ENCODE measurements at regions not wholly inside any gene's neighbourhood (a gene's known extent, or its start where the extent isn't known, plus 50 kb on each side); places are given as distances from the start of the nearest gene placed in this dataset.

DNA sequence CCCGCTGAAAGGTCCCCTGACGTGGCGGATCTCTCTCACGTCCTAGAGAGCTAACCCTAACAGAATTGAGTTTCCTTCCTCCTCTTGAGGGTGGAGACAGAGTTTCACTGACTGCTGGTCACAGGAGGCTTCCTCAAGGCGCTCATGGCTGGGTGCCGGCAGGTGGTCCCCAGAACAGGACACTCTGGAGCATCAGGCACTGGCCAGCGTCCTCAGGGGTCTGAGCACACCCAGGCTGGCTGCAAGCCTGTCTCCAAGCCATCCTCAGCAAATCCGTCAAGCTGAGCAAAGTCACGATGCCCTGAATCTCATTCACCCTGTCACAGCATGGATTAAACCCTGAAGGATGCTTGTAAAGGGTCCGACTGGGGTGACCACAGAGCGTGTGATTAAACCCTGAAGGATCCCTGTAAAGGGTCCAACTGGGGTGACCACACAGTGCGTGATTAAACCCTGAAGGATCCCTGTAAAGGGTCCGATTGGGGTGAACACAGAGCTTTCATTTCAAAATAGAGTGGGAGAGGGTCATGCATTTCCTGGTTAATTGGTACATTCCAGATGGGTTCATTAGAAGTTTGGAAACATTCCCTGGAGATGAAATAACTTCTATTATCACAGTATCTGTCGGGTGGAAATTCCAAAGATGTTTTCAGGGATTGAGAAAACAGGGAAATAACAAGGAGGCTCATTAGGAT lies 473.0 kb downstream of the BRD1 start:
- intact Hi-C loops (cut with micrococcal nuclease): no loop called here
- peaks cover 15% of the 10 kb centered on the region for H3K27me3 Mint-ChIP-seq
- POLR2A ChIA-PET: no interaction called here

DNA sequence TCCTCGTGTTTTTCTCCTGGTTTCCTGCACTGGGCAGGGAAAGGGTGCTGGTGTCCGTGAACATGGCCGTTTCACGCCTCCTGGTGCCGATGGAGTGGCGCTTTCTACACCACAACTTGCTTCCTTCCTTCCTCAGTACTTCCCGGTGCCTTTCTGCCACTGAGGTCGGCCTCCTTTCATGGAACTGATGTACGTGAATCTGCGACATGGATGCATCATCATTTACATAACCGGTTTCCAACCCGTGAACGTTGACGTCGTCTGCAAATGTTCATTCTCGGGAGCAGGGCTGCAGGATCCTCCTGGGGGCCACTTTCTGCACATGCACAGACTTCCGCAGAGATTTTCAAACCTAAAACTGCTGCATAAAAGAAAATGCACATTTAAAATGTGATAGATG lies 474.4 kb downstream of the BRD1 start:
- H3K4me2 ChIP-seq (replicated peaks; ENCODE audit: low read depth, low read length, poor library complexity, severe bottlenecking): no peak overlapping the region
- no peak for ATAC-seq (ENCODE audit: low read depth)
- H2AFZ ChIP-seq (ENCODE audit: insufficient read depth, low read depth, low read length, poor library complexity, severe bottlenecking): no peak overlapping the region
- H3K9me3 Mint-ChIP-seq (ENCODE audit: insufficient read depth): no peaks in the 10 kb centered on the region
- H3K4me1 Mint-ChIP-seq: no peaks in the 10 kb centered on the region
- no peaks in the 10 kb centered on the region for H3K79me2 ChIP-seq (ENCODE audit: control insufficient read depth, insufficient read depth, low read length)
- H3K4me3 Mint-ChIP-seq: no peak overlapping the region
- 85% methylated on average over 17 of the region's 17 CpGs for WGBS (ENCODE audit: insufficient coverage)
- no peak overlapping the region for H3K27ac ChIP-seq (ENCODE audit: low read length in 2 of 2)
- H3K4me3 ChIP-seq (ENCODE audit: control extremely low read depth in 1 of 5, extremely low read depth in 1 of 5, insufficient read depth in 1 of 5, low read depth in 2 of 5, low read length in 4 of 5): no peak overlapping the region
- H3K9ac ChIP-seq (ENCODE audit: low read length): no peak overlapping the region
- POLR2A ChIA-PET: no interaction called here
- DNase-seq: no peak
- H3K9me3 ChIP-seq (ENCODE audit: control extremely low read depth in 1 of 3, control insufficient read depth in 2 of 3, insufficient read depth in 1 of 3, low read length in 2 of 3): peaks cover 0 to 9% (median 0%) of the 10 kb centered on the region in 3 donors
- no peak overlapping the region for H3K27ac Mint-ChIP-seq
- H3K27me3 ChIP-seq (replicated peaks in 1 of 4; ENCODE audit: control extremely low read depth in 1 of 4, control insufficient read depth in 3 of 4, insufficient read depth in 4 of 4, low read length in 3 of 4): peaks cover 0 to 6% (median 0%) of the 10 kb centered on the region in 4 experiments
- intact Hi-C loops (cut with micrococcal nuclease): no loop called here
- peaks cover 15% of the 10 kb centered on the region for H3K27me3 Mint-ChIP-seq
- CTCF ChIA-PET: no interaction called here
- no peaks in the 10 kb centered on the region for H3K36me3 ChIP-seq (replicated peaks in 1 of 2; ENCODE audit: control extremely low read depth in 1 of 2, control insufficient read depth in 1 of 2, extremely low read depth in 1 of 2, insufficient read depth in 2 of 2, low read length in 1 of 2)
- H4K20me1 ChIP-seq (ENCODE audit: control insufficient read depth, insufficient read depth, low read length, poor library complexity, severe bottlenecking): no peaks in the 10 kb centered on the region
- H3K4me1 ChIP-seq (ENCODE audit: control insufficient read depth in 2 of 2, insufficient read depth in 2 of 2, low read length in 2 of 2): no peaks in the 10 kb centered on the region
- TF ChIP-seq EZH2 (IDR thresholded peaks at IDR 0.05; ENCODE audit: borderline replicate concordance, insufficient read depth, low read depth, low read length, poor library complexity, severe bottlenecking): no peak
- TF ChIP-seq, protein P1, sequence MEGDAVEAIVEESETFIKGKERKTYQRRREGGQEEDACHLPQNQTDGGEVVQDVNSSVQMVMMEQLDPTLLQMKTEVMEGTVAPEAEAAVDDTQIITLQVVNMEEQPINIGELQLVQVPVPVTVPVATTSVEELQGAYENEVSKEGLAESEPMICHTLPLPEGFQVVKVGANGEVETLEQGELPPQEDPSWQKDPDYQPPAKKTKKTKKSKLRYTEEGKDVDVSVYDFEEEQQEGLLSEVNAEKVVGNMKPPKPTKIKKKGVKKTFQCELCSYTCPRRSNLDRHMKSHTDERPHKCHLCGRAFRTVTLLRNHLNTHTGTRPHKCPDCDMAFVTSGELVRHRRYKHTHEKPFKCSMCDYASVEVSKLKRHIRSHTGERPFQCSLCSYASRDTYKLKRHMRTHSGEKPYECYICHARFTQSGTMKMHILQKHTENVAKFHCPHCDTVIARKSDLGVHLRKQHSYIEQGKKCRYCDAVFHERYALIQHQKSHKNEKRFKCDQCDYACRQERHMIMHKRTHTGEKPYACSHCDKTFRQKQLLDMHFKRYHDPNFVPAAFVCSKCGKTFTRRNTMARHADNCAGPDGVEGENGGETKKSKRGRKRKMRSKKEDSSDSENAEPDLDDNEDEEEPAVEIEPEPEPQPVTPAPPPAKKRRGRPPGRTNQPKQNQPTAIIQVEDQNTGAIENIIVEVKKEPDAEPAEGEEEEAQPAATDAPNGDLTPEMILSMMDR (IDR thresholded peaks at IDR 0.05): no peak

More for the DNA sequence above, 473.0 kb downstream of the BRD1 start:
- Histone ChIP-seq H3K27me3 (replicated peaks in 1 of 4; ENCODE audit: control extremely low read depth in 1 of 4, control insufficient read depth in 3 of 4, insufficient read depth in 4 of 4, low read length in 3 of 4) (peaks cover 0 to 8% (median 0%) of the 10 kb centered on the region in 4 experiments), H3K9ac (ENCODE audit: low read length) (no peak overlapping the region), H3K4me3 (ENCODE audit: control extremely low read depth in 1 of 5, extremely low read depth in 1 of 5, insufficient read depth in 1 of 5, low read depth in 2 of 5, low read length in 4 of 5) (no peak overlapping the region), H2AFZ (ENCODE audit: insufficient read depth, low read depth, low read length, poor library complexity, severe bottlenecking) (no peak overlapping the region), H4K20me1 (ENCODE audit: control insufficient read depth, insufficient read depth, low read length, poor library complexity, severe bottlenecking) (no peaks in the 10 kb centered on the region), H3K27ac (ENCODE audit: low read length in 2 of 2) (no peak overlapping the region), H3K9me3 (ENCODE audit: control extremely low read depth in 1 of 3, control insufficient read depth in 2 of 3, insufficient read depth in 1 of 3, low read length in 2 of 3) (peaks cover 0 to 3% (median 0%) of the 10 kb centered on the region in 3 donors), H3K4me1 (ENCODE audit: control insufficient read depth in 2 of 2, insufficient read depth in 2 of 2, low read length in 2 of 2) (no peaks in the 10 kb centered on the region), H3K79me2 (ENCODE audit: control insufficient read depth, insufficient read depth, low read length) (no peaks in the 10 kb centered on the region), H3K36me3 (replicated peaks in 1 of 2; ENCODE audit: control extremely low read depth in 1 of 2, control insufficient read depth in 1 of 2, extremely low read depth in 1 of 2, insufficient read depth in 2 of 2, low read length in 1 of 2) (no peaks in the 10 kb centered on the region), H3K4me2 (replicated peaks; ENCODE audit: low read depth, low read length, poor library complexity, severe bottlenecking) (no peak overlapping the region)
- Mint-ChIP-seq H3K27ac (no peak overlapping the region), H3K4me3 (no peak overlapping the region), H3K4me1 (no peaks in the 10 kb centered on the region), H3K9me3 (ENCODE audit: insufficient read depth) (no peaks in the 10 kb centered on the region)
- no peak for TF ChIP-seq EZH2 (IDR thresholded peaks at IDR 0.05; ENCODE audit: borderline replicate concordance, insufficient read depth, low read depth, low read length, poor library complexity, severe bottlenecking)
- TF ChIP-seq, protein P1 (IDR thresholded peaks at IDR 0.05): no peak
- 47% methylated on average over 13 of the region's 14 CpGs for WGBS (ENCODE audit: insufficient coverage)
- ATAC-seq (ENCODE audit: low read depth) (no peak), DNase-seq (no peak)
- CTCF ChIA-PET: no interaction called here
